Muscle of back (tissue), 3 donors: ENCODE measurements at regions not wholly inside any gene's neighbourhood (a gene's known extent, or its start where the extent isn't known, plus 50 kb on each side); places are given as distances from the start of the nearest gene placed in this dataset.
A peak's percentile ranks its signal among the peaks of the same experiment; 100 is the strongest.

Experiments used
- DNase-seq, 3 donors: peaks; one replicate each; pipeline versions ENCODE4 v3.0.0 to v3.0.0-alpha.2; 2013

DNA sequence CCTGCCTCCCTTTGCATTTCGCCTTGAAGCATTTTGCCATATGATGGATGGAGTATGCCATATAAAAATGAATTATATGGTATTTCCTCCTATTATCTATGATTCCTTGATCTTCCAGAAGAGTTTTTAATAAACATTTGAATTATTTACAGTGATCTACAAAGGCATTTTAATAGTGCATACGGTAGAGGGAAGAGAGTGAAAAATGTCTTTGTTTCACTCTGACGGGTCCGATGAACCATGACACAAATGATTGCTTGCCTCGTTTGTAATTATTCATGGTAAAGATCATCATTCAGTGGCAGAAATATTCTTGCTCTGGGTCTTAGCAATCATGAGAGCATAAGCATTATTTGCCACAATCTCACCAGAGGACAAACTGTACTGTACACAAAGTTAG, 1010.9 kb downstream of the NTRK3 start:
- DNase-seq = no peak

DNA sequence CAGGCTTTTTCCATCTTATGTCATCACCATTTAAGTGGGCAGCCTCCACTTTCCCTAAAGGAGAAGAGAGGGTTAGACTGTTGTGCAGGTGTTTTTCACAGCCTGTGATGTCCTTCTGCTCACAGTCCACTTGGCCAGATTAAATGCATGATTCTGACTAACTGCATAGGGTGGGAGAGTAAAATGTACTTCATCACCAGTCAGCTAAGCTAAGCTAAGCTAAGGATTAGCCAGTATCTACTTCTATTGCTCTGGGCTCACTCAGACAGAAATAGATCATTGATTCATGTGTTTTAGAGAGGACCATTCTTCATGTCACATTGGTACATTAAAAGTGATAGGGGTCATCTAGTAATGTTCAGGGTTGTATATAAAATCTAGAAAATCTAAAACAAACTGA, 1013.1 kb downstream of the NTRK3 start:
- DNase-seq = no peak

DNA sequence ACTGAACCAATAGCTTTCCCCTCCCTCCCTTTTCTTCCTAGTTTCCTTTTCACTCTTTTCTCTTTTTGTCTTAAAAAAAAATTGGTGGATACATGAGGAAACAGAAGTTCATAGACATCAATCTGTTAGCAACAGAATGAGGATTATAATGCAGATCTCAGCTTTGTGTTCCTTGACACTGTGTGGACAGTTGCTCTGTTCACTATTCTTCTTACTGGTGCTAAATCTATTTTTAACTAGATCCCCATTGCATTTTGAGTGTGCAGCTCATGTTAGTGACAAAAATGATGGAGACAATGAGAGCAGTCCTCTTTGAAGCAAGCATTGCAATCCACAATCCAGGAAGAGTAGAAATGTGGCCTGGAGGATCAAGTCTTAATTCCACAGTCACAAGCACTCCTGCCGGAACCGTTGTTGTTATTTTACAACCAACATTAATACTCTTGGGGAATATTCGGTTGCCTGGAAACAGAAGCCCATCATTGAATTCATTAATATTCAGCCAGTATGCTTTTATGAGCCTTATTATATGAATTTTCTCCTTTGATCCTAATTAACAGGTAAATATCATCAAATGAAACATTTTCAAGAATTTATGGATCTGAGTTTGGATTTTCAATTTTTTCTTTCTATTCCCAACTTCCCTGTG, 1016.8 kb downstream of the NTRK3 start:
- no peak for DNase-seq

DNA sequence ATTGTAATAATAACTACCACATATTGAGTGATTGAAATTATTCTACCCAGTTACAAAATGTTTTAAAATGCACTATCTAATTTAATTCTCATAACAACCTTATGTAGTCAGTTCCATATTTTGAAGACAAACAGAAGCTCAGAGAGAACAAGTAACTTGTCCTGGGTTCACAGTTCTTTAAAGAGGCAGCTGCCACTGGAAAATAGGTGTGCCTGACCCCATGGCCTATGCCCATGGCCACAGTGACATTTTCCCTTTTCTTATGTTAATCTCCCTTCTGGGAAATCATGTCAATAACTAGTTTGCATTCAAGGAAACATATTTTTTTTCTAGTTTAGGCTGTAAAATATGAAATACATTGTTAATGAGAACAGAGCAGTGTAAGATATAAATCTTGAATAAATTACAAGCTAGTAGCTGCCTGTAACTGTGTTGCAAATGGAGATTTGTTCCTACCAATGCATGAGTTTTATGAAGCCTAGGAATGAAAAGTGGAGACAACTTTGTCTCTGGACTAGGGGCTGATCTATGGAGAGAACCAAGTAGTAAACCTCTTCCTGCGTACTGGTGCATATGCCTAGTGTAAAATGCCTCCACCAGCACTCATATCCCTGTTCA, 1018.0 kb downstream of the NTRK3 start:
- no peak for DNase-seq

DNA sequence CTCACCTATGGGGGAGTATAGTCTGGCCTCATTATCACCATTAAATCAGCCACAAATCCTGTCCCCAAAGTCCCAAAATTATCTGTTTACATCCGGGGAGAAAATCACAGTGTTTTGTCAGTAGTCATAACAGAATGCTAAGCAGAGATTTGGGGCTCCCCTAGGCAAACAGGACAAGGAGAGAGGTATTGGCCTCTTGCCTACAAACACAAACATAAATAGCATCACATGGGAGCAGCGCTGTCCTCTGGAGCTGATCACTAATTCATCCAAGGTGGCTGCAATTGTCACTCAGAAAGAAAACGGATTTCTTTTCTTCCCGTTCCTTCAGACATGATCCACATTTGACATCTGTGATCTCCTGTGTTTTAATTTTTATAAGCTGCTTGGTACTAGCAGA, 1028.1 kb downstream of the NTRK3 start:
- DNase-seq = peak in 1 of 3 donors; percentile 7

DNA sequence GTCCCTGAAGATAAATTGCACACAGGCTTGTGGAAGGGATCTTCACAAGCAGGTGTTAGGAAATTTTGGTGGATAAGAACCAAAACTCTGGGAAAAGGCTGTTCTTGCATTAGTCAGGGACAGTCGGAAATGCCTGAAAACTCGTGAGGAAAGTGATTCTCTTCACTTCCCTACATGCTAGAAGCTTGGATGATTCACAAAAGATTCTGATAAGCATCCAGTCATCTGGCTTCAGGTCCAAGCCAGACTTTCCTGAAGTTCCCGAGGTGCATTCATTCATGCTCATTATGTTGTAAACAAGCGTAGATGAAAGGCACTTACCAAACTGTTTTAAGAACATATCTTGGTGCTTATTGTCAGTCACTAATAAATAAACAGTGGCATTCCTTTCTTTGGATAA, 1028.7 kb downstream of the NTRK3 start:
- DNase-seq = peak in 1 of 3 donors; percentile 6

DNA sequence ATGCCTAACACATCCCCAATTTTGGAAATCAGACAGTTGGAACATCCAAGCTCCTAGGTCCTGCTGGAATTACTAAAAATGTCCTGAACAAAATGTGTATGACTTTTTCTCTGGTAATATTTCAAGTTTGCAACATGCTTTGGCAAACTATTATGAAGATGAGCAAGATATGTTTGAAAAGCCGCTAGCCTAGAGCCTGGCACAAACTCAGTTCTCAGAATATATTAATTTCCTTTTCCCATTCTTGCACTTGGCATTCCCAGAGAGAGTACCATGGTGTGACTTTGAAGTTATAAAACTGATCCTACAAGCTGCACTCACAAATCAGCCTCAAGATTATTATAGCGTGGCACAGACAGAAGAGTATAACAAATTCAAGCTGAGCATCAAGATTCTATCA, 1031.1 kb downstream of the NTRK3 start:
- DNase-seq = no peak

DNA sequence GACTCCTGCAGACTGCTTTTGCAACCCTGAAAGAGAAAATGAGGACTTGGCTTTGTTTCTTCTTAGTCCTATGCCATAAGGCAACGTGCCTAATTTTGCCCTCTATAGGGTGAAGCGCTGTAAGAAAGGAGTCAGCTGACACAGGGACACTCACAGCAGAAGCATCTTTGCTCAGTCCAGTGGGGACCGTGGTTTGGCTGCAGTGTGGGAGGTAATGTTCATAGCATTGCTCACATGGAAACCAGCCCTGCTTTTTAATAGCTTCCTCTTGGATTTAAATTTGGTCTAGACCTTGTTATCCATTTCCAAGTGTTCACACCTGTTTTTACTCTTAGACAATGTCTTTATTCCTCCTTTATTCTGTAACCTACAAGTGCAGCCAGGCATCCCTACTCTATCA, 1032.1 kb downstream of the NTRK3 start:
- DNase-seq = peak in 1 of 3 donors; percentile 49

DNA sequence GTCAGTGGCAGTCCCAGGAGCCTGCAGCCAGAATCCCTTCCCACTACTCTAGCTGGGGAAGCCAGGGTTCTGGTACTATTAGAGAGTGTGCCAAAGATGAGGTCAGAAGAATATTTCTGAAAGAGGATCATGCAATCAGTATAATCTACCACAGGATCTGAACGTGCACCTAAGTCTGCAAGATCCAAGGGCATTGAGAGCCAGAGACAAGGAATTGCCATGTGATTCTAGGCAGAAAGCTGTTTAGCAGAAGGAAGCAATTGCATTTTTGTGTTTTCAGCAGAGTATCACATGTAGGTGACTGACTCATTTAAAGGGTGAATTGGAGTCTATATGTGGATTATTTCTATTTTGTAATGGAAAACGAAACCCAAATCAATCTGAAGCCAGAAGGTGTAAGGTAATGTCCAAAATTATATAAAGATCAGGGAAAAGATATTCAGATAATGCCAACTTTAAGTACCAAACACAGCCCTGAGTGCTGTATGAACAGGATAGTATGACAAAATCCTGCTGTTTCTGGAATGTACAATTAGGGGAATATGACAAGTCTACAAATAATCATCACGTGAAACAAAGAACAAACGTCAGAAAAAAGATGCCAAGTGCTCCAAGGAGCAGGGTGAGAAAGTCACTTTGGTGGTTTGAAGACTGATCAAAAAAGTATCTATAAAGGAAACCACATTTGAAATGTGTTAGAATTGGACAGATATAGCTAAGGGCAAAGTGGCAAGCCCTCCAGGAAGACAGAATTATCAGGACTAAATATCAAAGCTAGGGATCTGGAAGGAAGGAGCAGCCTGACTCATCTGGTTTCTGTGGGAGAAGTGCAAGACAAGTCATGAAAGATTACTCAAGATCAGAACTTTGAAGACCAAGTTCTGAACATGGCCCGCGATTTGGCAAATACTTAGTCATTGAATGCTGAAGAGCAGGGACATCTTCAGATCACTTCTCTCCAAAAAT, 1036.6 kb downstream of the NTRK3 start:
- DNase-seq = peak in 1 of 3 donors; percentile 59

DNA sequence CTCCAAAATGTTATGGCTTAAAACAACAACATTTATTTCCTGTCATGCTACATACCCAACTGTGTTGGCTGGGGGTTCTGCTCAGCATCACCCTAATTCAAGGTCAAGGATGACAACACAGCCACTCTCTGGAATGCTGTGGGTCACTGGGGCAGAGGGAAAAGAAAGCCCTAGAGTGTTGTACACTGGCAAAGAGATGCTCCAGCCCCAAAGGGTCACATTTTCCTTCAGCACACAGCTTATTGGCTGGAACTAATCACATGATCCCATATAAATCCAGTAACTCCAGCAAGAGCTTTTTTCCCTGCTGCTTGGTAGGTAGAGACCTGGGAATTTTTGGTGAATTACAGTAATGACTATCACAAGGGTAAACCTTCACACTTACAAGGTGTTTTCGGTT, 1041.4 kb downstream of the NTRK3 start:
- no peak for DNase-seq

DNA sequence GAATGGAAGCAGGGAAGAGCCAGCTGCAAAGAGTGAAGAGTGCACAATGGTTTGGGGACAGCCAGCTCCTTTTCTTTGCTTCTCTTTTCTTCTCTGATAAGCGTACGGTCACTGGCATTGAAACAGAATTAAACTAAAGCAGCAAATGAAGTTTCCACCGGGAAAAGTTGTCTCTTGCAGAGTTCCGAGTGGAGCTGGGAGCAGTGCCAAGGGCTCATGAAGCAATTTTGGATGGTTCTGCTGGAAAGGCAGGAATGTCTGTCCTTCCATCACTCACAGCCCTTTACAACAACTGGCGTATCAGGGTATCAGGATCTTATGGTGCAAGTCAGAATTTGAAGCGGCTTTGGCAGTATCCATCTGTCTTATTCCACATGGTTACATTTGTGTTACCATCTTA, 1042.9 kb downstream of the NTRK3 start:
- peak in 2 of 3 donors; percentile 12 to 13 for DNase-seq

DNA sequence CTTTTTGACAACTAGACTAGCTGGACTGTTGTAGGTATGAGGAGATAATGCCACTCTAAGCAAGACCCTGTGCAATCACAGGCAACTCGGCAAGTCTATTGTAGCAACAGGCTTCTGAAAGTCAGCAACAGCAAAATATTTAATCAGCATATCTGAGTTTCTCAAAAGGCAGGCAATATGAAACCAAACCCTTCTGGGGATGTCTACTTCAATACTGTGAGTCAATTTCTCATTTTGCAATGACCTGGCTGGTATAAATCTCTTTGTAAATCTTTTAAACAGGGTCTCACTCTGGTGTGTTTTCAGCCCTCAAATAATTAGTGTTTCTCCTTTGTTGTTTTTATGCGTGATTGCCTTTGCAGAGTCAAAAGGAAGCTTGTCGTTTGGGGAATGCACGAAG, 1044.5 kb downstream of the NTRK3 start:
- DNase-seq = no peak

DNA sequence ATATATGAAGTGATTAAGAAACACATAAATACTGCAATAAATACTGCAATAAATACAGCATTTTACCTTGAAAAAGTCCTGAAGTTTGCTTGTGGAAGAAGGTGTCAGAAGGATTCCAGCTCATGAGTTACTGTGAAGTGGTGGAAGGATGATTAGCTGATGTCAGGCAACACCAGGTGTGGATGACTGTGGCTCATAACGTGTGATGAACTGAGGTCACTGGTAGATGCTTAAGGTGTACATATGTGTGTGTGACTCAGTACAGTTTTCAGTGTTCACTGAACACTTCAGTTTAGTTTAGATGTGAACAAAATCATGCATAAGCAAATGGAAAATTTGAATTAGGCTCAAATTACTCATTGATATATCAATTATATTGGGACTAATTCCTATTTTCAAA, 1045.0 kb downstream of the NTRK3 start:
- DNase-seq = no peak

DNA sequence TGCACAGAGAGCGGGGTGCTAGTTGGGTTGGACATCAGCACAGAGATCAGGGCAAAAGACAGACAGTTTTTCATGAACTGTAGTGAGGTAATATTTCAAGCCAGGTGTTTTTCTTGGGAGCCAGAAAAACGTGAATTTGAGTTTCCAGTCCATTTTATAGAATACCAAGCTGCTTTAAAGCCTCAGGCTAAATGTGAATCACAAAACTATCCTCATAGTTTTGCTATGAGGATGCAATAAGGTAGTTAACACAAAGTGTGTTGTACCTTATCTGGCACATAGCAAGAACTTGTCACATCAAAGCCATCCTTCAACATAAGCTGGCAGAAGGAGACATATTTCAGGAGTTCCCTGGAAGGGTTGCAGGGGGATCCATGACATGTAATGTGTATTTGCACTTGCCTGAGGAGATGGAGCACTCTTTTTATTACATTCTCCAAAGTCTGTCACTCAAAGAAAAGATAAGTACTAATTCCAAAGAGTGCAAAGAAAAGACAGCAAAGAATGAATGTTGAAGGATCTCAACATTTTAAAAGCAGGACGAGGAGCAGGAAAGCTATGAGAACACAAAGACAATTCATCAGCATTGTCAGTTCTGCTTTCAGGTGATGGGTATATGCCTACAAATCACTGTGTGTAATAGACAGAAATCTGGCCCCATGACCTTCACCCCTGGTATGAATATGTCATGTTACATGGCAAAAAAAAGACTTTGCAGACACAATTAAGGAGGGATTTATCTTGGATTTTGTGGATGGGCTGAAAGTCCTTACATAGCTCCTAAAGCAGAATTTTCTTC, 1046.4 kb downstream of the NTRK3 start:
- no peak for DNase-seq

DNA sequence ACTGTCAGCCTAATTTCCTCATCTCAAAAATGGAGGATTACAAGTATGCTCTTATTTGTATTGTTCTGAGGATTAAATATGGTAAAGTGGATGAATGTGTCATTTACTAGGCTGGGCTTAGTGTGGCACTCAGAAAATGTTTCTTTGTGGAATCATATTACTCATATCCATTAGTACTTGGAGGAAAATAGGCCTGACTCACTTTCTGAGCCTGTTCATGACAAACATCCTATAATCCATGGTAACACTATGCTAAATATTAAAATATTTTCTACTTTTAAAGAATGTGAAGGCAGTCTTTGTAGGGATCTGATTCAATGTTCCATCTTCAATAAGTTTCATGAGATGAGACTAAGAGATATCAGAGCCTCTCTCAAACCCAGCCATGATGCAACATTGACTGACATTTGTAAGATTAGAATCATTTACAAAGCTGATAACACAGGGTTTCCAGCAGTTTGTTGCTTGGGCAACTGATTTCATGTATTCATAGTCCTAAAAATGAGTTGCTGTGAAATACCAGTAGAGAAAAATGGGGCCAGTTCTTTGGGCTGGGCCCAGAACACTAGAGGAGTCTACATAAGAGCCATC, 1048.5 kb downstream of the NTRK3 start:
- peak in 1 of 3 donors; percentile 64 for DNase-seq

DNA sequence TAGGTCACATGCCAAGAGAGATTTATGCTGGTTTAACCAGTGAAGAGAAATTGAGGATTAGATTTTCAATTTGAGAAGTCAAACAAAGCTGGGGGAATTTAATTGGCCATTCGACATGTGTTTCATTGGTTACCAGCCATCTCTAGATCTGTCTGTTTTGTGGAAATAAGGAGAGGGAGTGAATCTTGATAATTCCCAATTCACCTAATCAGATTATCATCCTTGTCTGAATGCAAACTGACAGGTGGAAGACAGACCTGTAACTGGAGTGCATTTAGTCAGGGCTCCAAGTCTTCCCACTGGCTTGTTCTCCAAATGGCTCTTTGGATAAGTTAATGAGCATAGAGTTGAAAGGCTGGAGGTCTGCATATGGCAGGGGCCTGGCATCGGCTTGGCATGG, 1049.3 kb downstream of the NTRK3 start:
- DNase-seq = no peak

DNA sequence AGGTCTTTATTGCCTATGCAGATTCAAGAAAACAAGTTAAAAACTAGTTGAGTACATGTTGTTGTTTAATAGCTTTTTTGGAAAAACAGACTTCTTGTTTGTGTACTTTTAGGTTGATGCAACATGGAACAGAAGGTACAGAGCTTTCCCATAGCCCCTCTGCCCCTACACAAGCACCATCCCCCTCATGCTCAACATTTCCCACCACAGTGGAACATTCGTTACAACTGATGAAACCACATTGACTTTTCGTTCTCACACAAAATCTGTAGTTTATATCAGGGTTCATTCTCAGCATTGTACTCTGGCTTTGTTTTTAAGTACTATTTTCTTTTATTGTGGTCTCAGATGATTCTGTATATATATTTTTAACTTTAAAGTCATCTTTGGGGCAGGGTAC, 1054.6 kb downstream of the NTRK3 start:
- no peak for DNase-seq

DNA sequence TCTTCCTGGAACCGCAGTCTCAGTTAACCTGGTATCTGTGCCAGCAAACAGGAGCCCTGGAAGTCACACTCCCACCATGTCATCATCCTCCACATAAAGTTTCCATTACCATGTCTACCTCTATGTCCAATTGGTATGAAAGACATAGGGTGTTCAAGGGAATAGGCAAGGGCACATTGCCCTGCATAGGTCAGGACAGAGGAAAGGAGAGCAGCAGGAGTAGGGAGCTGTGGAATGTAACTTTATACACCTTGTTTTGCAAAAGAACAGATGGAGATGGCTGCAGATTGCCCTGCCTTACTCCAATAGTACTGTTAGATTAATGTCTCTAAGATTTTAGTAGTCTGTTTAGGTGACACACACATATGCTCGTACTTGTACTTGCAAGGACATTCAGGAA, 1056.4 kb downstream of the NTRK3 start:
- DNase-seq = no peak

DNA sequence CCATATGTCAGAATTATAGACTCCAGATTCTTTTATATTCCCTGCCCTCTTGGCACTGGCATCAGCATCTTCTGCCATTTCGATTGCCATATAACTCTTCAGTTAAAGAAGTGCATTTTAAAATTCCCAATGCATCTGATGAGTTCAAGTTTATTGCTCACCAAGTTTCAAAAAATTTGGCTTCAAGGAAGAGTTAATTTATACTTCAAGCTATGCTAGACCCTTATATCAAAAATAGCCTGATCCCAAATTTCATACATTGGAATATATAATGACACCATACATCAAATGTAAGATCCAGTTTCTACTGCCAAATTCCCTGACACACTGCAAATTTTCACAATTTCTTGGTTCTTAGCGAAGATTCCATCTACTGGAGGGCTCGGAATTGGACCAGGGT, 1058.6 kb downstream of the NTRK3 start:
- DNase-seq = no peak

DNA sequence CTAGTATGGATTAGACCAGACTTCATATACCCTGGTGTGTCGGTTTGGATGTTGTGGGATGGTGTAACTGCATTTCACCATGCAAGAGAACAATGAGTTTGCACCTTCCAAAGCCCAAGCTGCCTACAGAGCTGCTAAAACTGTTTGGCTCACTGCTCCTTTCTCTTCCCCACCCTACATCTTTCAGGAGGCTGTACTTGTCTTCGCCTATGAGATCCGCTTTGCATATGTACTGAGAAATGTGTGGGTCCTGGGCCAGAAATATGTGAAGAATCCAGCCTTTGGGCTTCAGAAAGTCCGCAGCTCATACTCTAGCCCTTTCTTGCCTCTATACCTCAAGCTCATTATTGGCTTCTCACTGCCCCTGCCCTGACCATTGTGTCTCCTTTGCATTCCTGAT, 1060.0 kb downstream of the NTRK3 start:
- DNase-seq = no peak

DNA sequence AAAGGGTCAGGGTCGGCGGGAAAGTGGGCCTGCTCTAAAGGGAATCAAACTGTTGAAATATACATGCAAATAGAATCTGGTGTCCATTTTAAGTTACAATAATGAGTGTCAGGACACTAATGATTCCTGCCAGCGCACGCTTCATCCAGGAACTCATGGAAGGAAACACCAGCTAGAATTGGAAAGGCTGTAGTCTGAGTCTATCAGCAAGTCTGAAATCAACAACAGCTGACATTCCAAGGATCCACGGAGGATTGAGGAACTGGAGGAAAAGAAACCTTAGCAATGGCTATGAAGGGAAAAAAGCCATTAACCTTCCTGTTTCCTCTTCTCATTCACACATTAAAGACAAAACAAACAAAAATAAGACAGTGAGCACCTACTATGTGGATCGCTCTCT, 1063.1 kb downstream of the NTRK3 start:
- DNase-seq = peak in 2 of 3 donors; percentile 10 to 20

DNA sequence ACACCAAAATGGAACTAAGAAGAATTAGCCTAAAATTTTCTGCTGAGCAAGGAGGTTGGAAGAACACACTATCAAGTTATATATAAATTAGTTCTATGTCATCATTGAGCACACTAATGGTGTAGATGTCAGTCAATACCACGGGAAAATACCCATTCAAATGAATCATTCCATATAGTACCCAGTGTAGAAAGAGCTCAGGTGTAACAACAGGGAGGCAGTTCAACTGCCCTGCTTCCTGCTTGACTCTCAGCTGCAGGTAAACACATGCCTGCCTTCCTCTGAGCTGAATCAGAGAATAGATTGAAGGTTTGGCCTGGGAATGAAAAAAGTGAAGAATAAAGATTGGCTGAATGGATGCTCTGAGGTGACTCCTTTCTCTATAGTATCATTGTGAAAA, 1088.0 kb downstream of the AGBL1 start:
- DNase-seq = no peak
